ENCODE measurements at regions not wholly inside any gene's neighbourhood (a gene's known extent, or its start where the extent isn't known, plus 50 kb on each side); places are given as distances from the start of the nearest gene placed in this dataset.

GRCh38 chr20:48180618-48181017, 395.3 kb upstream of the SULF2 start:
- 68% methylated on average over 3 of the region's 3 CpGs for WGBS
- peak; percentile 8 for DNase-seq

GRCh38 chr20:48180024-48180423, 394.7 kb upstream of the SULF2 start:
- H3K79me1 ChIP-seq (replicated peaks; ENCODE audit: low read length, poor library complexity, severe bottlenecking): no peaks in the 10 kb centered on the region
- H3K27ac ChIP-seq (ENCODE audit: low read length, poor library complexity, severe bottlenecking): no peak overlapping the region
- DNase-seq: peak; percentile 69
- H2BK15ac ChIP-seq (ENCODE audit: low read depth, poor library complexity, severe bottlenecking): no peak overlapping the region
- no peak overlapping the region for H2BK120ac ChIP-seq (ENCODE audit: low read depth, low read length)
- no peak overlapping the region for H3K4ac ChIP-seq (ENCODE audit: low read depth in 1 of 2, low read length in 2 of 2)
- no peak overlapping the region for H2AK5ac ChIP-seq (ENCODE audit: low read length, severe bottlenecking)
- H4K91ac ChIP-seq (ENCODE audit: low read length): no peak overlapping the region
- no peak overlapping the region for H3K4me3 ChIP-seq (ENCODE audit: insufficient read depth in 1 of 2, low read depth in 1 of 2, low read length in 2 of 2)
- no peak overlapping the region for H3K14ac ChIP-seq (ENCODE audit: low read length in 2 of 2)
- H3K9ac ChIP-seq (ENCODE audit: low read length): no peak overlapping the region
- peaks cover 0 to 25% of the 10 kb centered on the region in 2 experiments for H3K27me3 ChIP-seq (ENCODE audit: control insufficient read depth in 1 of 2, insufficient read depth in 1 of 2, low read length in 2 of 2)
- H3K18ac ChIP-seq (ENCODE audit: low read depth in 1 of 2, low read length in 2 of 2): no peak overlapping the region
- no peaks in the 10 kb centered on the region for H3K4me1 ChIP-seq (ENCODE audit: control insufficient read depth, insufficient read depth, low read depth, low read length)
- no peak overlapping the region for H2BK12ac ChIP-seq (ENCODE audit: low read length in 2 of 2)
- no peak overlapping the region for H3K4me2 ChIP-seq (ENCODE audit: low read length, poor library complexity, severe bottlenecking)
- no CpG with 5 or more reads among the region's 3 CpGs for whole genome bisulfite sequencing
- no peak overlapping the region for H4K8ac ChIP-seq (ENCODE audit: low read length)
- H2BK5ac ChIP-seq (ENCODE audit: low read depth, low read length, poor library complexity, severe bottlenecking): no peak overlapping the region
- no peak overlapping the region for H2AFZ ChIP-seq (ENCODE audit: low read depth, low read length)
- peaks cover 3% of the 10 kb centered on the region for H3K9me3 ChIP-seq (ENCODE audit: control insufficient read depth, low read length)
- no peak overlapping the region for H3K23ac ChIP-seq (ENCODE audit: low read length in 2 of 2)
- no peaks in the 10 kb centered on the region for H3K36me3 ChIP-seq (ENCODE audit: control insufficient read depth in 1 of 2, insufficient read depth in 2 of 2, low read depth in 1 of 2, low read length in 2 of 2)

More at GRCh38 chr20:48180618-48181017, 395.3 kb upstream of the SULF2 start:
- Histone ChIP-seq H2BK15ac (ENCODE audit: low read depth, poor library complexity, severe bottlenecking) (no peak overlapping the region), H3K79me1 (replicated peaks; ENCODE audit: low read length, poor library complexity, severe bottlenecking) (no peaks in the 10 kb centered on the region), H2BK5ac (ENCODE audit: low read depth, low read length, poor library complexity, severe bottlenecking) (no peak overlapping the region), H3K4me2 (ENCODE audit: low read length, poor library complexity, severe bottlenecking) (no peak overlapping the region), H3K18ac (ENCODE audit: low read depth in 1 of 2, low read length in 2 of 2) (no peak overlapping the region), H3K9me3 (ENCODE audit: control insufficient read depth, low read length) (peaks cover 3% of the 10 kb centered on the region), H3K9ac (ENCODE audit: low read length) (no peak overlapping the region), H3K4ac (ENCODE audit: low read depth in 1 of 2, low read length in 2 of 2) (no peak overlapping the region), H2BK120ac (ENCODE audit: low read depth, low read length) (no peak overlapping the region), H2BK12ac (ENCODE audit: low read length in 2 of 2) (no peak overlapping the region), H3K36me3 (ENCODE audit: control insufficient read depth in 1 of 2, insufficient read depth in 2 of 2, low read depth in 1 of 2, low read length in 2 of 2) (no peaks in the 10 kb centered on the region), H2AK5ac (ENCODE audit: low read length, severe bottlenecking) (no peak overlapping the region), H3K14ac (ENCODE audit: low read length in 2 of 2) (no peak overlapping the region), H4K8ac (ENCODE audit: low read length) (no peak overlapping the region), H3K27ac (ENCODE audit: low read length, poor library complexity, severe bottlenecking) (no peak overlapping the region), H2AFZ (ENCODE audit: low read depth, low read length) (no peak overlapping the region), H3K27me3 (ENCODE audit: control insufficient read depth in 1 of 2, insufficient read depth in 1 of 2, low read length in 2 of 2) (peaks cover 0 to 28% of the 10 kb centered on the region in 2 experiments), H3K4me1 (ENCODE audit: control insufficient read depth, insufficient read depth, low read depth, low read length) (no peaks in the 10 kb centered on the region), H4K91ac (ENCODE audit: low read length) (no peak overlapping the region), H3K4me3 (ENCODE audit: insufficient read depth in 1 of 2, low read depth in 1 of 2, low read length in 2 of 2) (no peak overlapping the region), H3K23ac (ENCODE audit: low read length in 2 of 2) (no peak overlapping the region)

- Histone ChIP-seq H3K36me3 (ENCODE audit: control insufficient read depth in 1 of 2, insufficient read depth in 2 of 2, low read depth in 1 of 2, low read length in 2 of 2) (no peaks in the 10 kb centered on the region), H3K79me1 (replicated peaks; ENCODE audit: low read length, poor library complexity, severe bottlenecking) (no peaks in the 10 kb centered on the region), H2AFZ (ENCODE audit: low read depth, low read length) (no peak overlapping the region), H2BK5ac (ENCODE audit: low read depth, low read length, poor library complexity, severe bottlenecking) (no peak overlapping the region), H3K9me3 (ENCODE audit: control insufficient read depth, low read length) (peaks cover 10% of the 10 kb centered on the region), H3K23ac (ENCODE audit: low read length in 2 of 2) (no peak overlapping the region), H3K4ac (ENCODE audit: low read depth in 1 of 2, low read length in 2 of 2) (no peak overlapping the region), H3K4me1 (ENCODE audit: control insufficient read depth, insufficient read depth, low read depth, low read length) (no peaks in the 10 kb centered on the region), H3K9ac (ENCODE audit: low read length) (no peak overlapping the region), H3K4me3 (ENCODE audit: insufficient read depth in 1 of 2, low read depth in 1 of 2, low read length in 2 of 2) (no peak overlapping the region), H2BK15ac (ENCODE audit: low read depth, poor library complexity, severe bottlenecking) (no peak overlapping the region), H2BK12ac (ENCODE audit: low read length in 2 of 2) (no peak overlapping the region), H3K14ac (ENCODE audit: low read length in 2 of 2) (no peak overlapping the region), H4K91ac (ENCODE audit: low read length) (no peak overlapping the region), H3K4me2 (ENCODE audit: low read length, poor library complexity, severe bottlenecking) (no peak overlapping the region), H3K27ac (ENCODE audit: low read length, poor library complexity, severe bottlenecking) (no peak overlapping the region), H2BK120ac (ENCODE audit: low read depth, low read length) (no peak overlapping the region), H2AK5ac (ENCODE audit: low read length, severe bottlenecking) (no peak overlapping the region), H3K18ac (ENCODE audit: low read depth in 1 of 2, low read length in 2 of 2) (no peak overlapping the region), H3K27me3 (ENCODE audit: control insufficient read depth in 1 of 2, insufficient read depth in 1 of 2, low read length in 2 of 2) (peaks cover 10 to 34% of the 10 kb centered on the region in 2 experiments), H4K8ac (ENCODE audit: low read length) (no peak overlapping the region)
- WGBS: 61% methylated on average over 4 of the region's 4 CpGs
- DNase-seq: no peak
Measured at GRCh38 chr20:48178633-48179032, 393.4 kb upstream of the SULF2 start.

- no peak overlapping the region for H3K9ac ChIP-seq (ENCODE audit: low read length)
- H3K4ac ChIP-seq (ENCODE audit: low read depth in 1 of 2, low read length in 2 of 2): no peak overlapping the region
- H2BK120ac ChIP-seq (ENCODE audit: low read depth, low read length): no peak overlapping the region
- no peak overlapping the region for H2BK15ac ChIP-seq (ENCODE audit: low read depth, poor library complexity, severe bottlenecking)
- H4K91ac ChIP-seq (ENCODE audit: low read length): no peak overlapping the region
- no peak overlapping the region for H4K8ac ChIP-seq (ENCODE audit: low read length)
- H2AK5ac ChIP-seq (ENCODE audit: low read length, severe bottlenecking): no peak overlapping the region
- no peak overlapping the region for H3K18ac ChIP-seq (ENCODE audit: low read depth in 1 of 2, low read length in 2 of 2)
- no peaks in the 10 kb centered on the region for H3K36me3 ChIP-seq (ENCODE audit: control insufficient read depth in 1 of 2, insufficient read depth in 2 of 2, low read depth in 1 of 2, low read length in 2 of 2)
- peaks cover 23 to 49% of the 10 kb centered on the region in 2 experiments for H3K27me3 ChIP-seq (ENCODE audit: control insufficient read depth in 1 of 2, insufficient read depth in 1 of 2, low read length in 2 of 2)
- H3K23ac ChIP-seq (ENCODE audit: low read length in 2 of 2): no peak overlapping the region
- H3K4me2 ChIP-seq (ENCODE audit: low read length, poor library complexity, severe bottlenecking): no peak overlapping the region
- peaks cover 19% of the 10 kb centered on the region for H3K9me3 ChIP-seq (ENCODE audit: control insufficient read depth, low read length)
- no peak overlapping the region for H2BK5ac ChIP-seq (ENCODE audit: low read depth, low read length, poor library complexity, severe bottlenecking)
- H3K27ac ChIP-seq (ENCODE audit: low read length, poor library complexity, severe bottlenecking): no peak overlapping the region
- no peak overlapping the region for H2AFZ ChIP-seq (ENCODE audit: low read depth, low read length)
- H3K4me3 ChIP-seq (ENCODE audit: insufficient read depth in 1 of 2, low read depth in 1 of 2, low read length in 2 of 2): no peak overlapping the region
- no peaks in the 10 kb centered on the region for H3K79me1 ChIP-seq (replicated peaks; ENCODE audit: low read length, poor library complexity, severe bottlenecking)
- H3K4me1 ChIP-seq (ENCODE audit: control insufficient read depth, insufficient read depth, low read depth, low read length): no peaks in the 10 kb centered on the region
- no peak for DNase-seq
- whole genome bisulfite sequencing: 92% methylated on average over 6 of the region's 8 CpGs
- H3K14ac ChIP-seq (ENCODE audit: low read length in 2 of 2): no peak overlapping the region
- no peak overlapping the region for H2BK12ac ChIP-seq (ENCODE audit: low read length in 2 of 2)
Measured at GRCh38 chr20:48177058-48177457, 391.8 kb upstream of the SULF2 start.
